ENCODE measurements at regions not wholly inside any gene's neighbourhood (a gene's known extent, or its start where the extent isn't known, plus 50 kb on each side); places are given as distances from the start of the nearest gene placed in this dataset.

- TF ChIP-seq, protein P1, sequence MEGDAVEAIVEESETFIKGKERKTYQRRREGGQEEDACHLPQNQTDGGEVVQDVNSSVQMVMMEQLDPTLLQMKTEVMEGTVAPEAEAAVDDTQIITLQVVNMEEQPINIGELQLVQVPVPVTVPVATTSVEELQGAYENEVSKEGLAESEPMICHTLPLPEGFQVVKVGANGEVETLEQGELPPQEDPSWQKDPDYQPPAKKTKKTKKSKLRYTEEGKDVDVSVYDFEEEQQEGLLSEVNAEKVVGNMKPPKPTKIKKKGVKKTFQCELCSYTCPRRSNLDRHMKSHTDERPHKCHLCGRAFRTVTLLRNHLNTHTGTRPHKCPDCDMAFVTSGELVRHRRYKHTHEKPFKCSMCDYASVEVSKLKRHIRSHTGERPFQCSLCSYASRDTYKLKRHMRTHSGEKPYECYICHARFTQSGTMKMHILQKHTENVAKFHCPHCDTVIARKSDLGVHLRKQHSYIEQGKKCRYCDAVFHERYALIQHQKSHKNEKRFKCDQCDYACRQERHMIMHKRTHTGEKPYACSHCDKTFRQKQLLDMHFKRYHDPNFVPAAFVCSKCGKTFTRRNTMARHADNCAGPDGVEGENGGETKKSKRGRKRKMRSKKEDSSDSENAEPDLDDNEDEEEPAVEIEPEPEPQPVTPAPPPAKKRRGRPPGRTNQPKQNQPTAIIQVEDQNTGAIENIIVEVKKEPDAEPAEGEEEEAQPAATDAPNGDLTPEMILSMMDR (IDR thresholded peaks at IDR 0.05 in 4 of 5, conservative IDR thresholded peaks at IDR 0.05 in 1 of 5), result no peak
- TF ChIP-seq POLR2A (IDR thresholded peaks at IDR 0.05), result peak in 1 of 2 donors; percentile 43
Measured at GRCh38 chr18:34978953-34979608, 62.1 kb upstream of the MAPRE2 start.
